K562 (cell line): ENCODE measurements at regions not wholly inside any gene's neighbourhood (a gene's known extent, or its start where the extent isn't known, plus 50 kb on each side); places are given as distances from the start of the nearest gene placed in this dataset.

Experiments
- ATAC-seq: fragments of 200-7000 bp; cut with Tn5 transposase; 3 replicates; pipeline ENCODE4 v1.9.1; 2020; ENCODE audit warnings: moderate library complexity
- BruUV-seq: library from RNA; stranded (reverse); fragments of 400-500 nt; replicated peaks from 2 replicates; lab custom pipeline; 2021; lab: Mats Ljungman, UMichigan
- CTCF ChIA-PET: fragments of 300-600 bp; formaldehyde crosslinking; extraction: SDS; loops from one replicate; lab custom pipeline; 2021; ENCODE audit warnings: low intra/inter-chr PET ratio; lab: Yijun Ruan, JAX
- POLR2A ChIA-PET: fragments of 300-600, 350-650 bp; sonication (Branson Sonifier 250); formaldehyde crosslinking; extraction: SDS; loops from one replicate; lab custom pipeline; 2021; ENCODE audit warnings: antibody characterized with exemption, inconsistent platforms; lab: Yijun Ruan, JAX
- DNase-seq, 4 experiments: peaks; one replicate each; pipeline versions ENCODE4 v3.0.0 to v3.0.0-alpha.2; 2011 to 2018; ENCODE audit warnings: low spot score in 3 of 4, mixed read lengths in 3 of 4; ENCODE audit errors: extremely low read depth in 1 of 4
- FAIRE-seq: peaks from 2 replicates; lab custom pipeline; 2011; peaks lifted over from hg19 to GRCh38; lab: Jason Lieb, UNC
- H2AFZ ChIP-seq: 2 replicates; pipeline ENCODE4 v1.6.0; 2011; ENCODE audit warnings: low read depth, low read length, control low read depth, inconsistent platforms
- H3K27ac ChIP-seq: fragments of 200-600 bp; 3 replicates; pipeline ENCODE4 v1.8.0; 2011; ENCODE audit warnings: low read depth, mild to moderate bottlenecking, control low read depth, inconsistent platforms, low read length, moderate library complexity, mixed read lengths; ENCODE audit errors: extremely low read depth
- H3K27me3 ChIP-seq, 2 experiments: fragments of 300-600 bp in 1 of 2; 2 replicates in 1 of 2; 3 replicates in 1 of 2; pipeline versions ENCODE4 v1.6.0 to v1.8.0; 2011; ENCODE audit warnings: inconsistent platforms in 2 of 2, low read length in 2 of 2, mild to moderate bottlenecking in 1 of 2, mixed read lengths in 1 of 2, moderate library complexity in 1 of 2; ENCODE audit not compliant: control insufficient read depth in 2 of 2, insufficient read depth in 2 of 2
- H3K36me3 ChIP-seq: fragments of 300-600 bp; 3 replicates; pipeline ENCODE4 v1.8.0; 2011; ENCODE audit warnings: mild to moderate bottlenecking, low read length, inconsistent platforms; ENCODE audit not compliant: control insufficient read depth, insufficient read depth
- H3K4me1 ChIP-seq, 2 experiments: fragments of 200-600 bp in 1 of 2; replicated peaks in 1 of 2; 2 replicates in 1 of 2; 3 replicates in 1 of 2; pipeline versions ENCODE4 v1.5.1 to v1.8.0; 2011; ENCODE audit warnings: inconsistent platforms in 2 of 2, low read length in 2 of 2, mild to moderate bottlenecking in 1 of 2, mixed read lengths in 1 of 2, moderate library complexity in 1 of 2; ENCODE audit not compliant: control insufficient read depth in 2 of 2, insufficient read depth in 2 of 2
- H3K4me2 ChIP-seq: 2 replicates; pipeline ENCODE4 v1.6.1; 2011; ENCODE audit warnings: low read length, control low read depth, inconsistent platforms, mixed read lengths; ENCODE audit not compliant: insufficient read depth
- H3K4me3 ChIP-seq: fragments of 200-600 bp; sonication (generic), shearing (Covaris generic); 2 replicates; pipeline ENCODE4 v1.5.1; 2016; ENCODE audit warnings: control low read depth, inconsistent platforms
- H3K79me2 ChIP-seq: fragments of 200-600 bp; 3 replicates; pipeline ENCODE4 v1.8.0; 2011; ENCODE audit warnings: low read length, inconsistent platforms; ENCODE audit not compliant: control insufficient read depth, insufficient read depth
- H3K9ac ChIP-seq, 2 experiments: 2 replicates each; pipeline versions ENCODE4 v1.6.0 to v1.6.1; 2011; ENCODE audit warnings: low read depth in 2 of 2, low read length in 2 of 2, control low read depth in 1 of 2, inconsistent platforms in 1 of 2, mild to moderate bottlenecking in 1 of 2, mixed read lengths in 1 of 2; ENCODE audit not compliant: insufficient read depth in 1 of 2
- H3K9me1 ChIP-seq: one replicate; pipeline ENCODE4 v1.6.0; 2011; ENCODE audit warnings: inconsistent platforms, mild to moderate bottlenecking, low read length, moderate library complexity; ENCODE audit not compliant: control insufficient read depth, insufficient read depth
- H3K9me3 ChIP-seq: replicated peaks from 2 replicates; pipeline ENCODE4 v1.5.1; 2011; ENCODE audit warnings: low read depth, low read length, inconsistent platforms; ENCODE audit not compliant: control insufficient read depth, insufficient read depth
- H4K20me1 ChIP-seq: replicated peaks from 2 replicates; pipeline ENCODE4 v1.6.1; 2011; ENCODE audit warnings: low read length, inconsistent platforms, mixed read lengths; ENCODE audit not compliant: control insufficient read depth, insufficient read depth
- CBFB ChIP-seq: sonication (generic); formaldehyde crosslinking; IDR thresholded peaks from 2 replicates; pipeline ENCODE4 v1.4.0; 2020; ENCODE audit warnings: mild to moderate bottlenecking, missing genetic modification reagents
- CREBBP ChIP-seq: IDR thresholded peaks from one replicate; pipeline ENCODE4 v1.6.1; 2012; ENCODE audit warnings: low read depth, mild to moderate bottlenecking, control low read depth, inconsistent platforms, low read length
- DACH1 ChIP-seq: fragments of 450-650 bp; IDR thresholded peaks from 2 replicates; pipeline ENCODE4 v1.6.1; 2018; ENCODE audit not compliant: partially characterized antibody
- EHMT2 ChIP-seq: fragments of 450-650 bp; IDR thresholded peaks from 2 replicates; pipeline ENCODE4 v1.6.1; 2018; ENCODE audit warnings: antibody characterized with exemption
- ETS1 ChIP-seq: conservative IDR thresholded peaks from 2 replicates; pipeline ENCODE4 v1.6.1; 2011; ENCODE audit warnings: low read depth, mild to moderate bottlenecking, low read length; ENCODE audit not compliant: control insufficient read depth
- GABPB1 ChIP-seq: sonication (generic); formaldehyde crosslinking; IDR thresholded peaks from 2 replicates; pipeline ENCODE4 v1.8.0; 2022; ENCODE audit warnings: mild to moderate bottlenecking, missing genetic modification reagents
- HNRNPUL1 ChIP-seq: fragments of 200-400 bp; formaldehyde crosslinking; IDR thresholded peaks from 2 replicates; pipeline ENCODE4 v1.6.1; 2017; ENCODE audit warnings: low read length
- ILK ChIP-seq: fragments of 450-650 bp; IDR thresholded peaks from 2 replicates; pipeline ENCODE4 v1.6.1; 2016; ENCODE audit warnings: missing genetic modification characterization, low read depth, mild to moderate bottlenecking, missing compliant biosample characterization, moderate library complexity, borderline replicate concordance
- KLF6 ChIP-seq: fragments of 250-450 bp; sonication (Bioruptor Pico); IDR thresholded peaks from 2 replicates; pipeline ENCODE4 v1.4.0; 2020; ENCODE audit warnings: mild to moderate bottlenecking, moderate library complexity, borderline replicate concordance
- LEF1 ChIP-seq: fragments of 450-650 bp; IDR thresholded peaks from 2 replicates; pipeline ENCODE4 v1.6.1; 2016; ENCODE audit warnings: mild to moderate bottlenecking
- MTA3 ChIP-seq: fragments of 450-650 bp; formaldehyde crosslinking; IDR thresholded peaks from 2 replicates; pipeline ENCODE4 v1.6.1; 2017; ENCODE audit warnings: mild to moderate bottlenecking, borderline replicate concordance
- NCOR1 ChIP-seq: fragments of 450-650 bp; IDR thresholded peaks from 2 replicates; pipeline ENCODE4 v1.6.1; 2016; ENCODE audit warnings: mild to moderate bottlenecking, moderate library complexity
- POLR2H ChIP-seq: IDR thresholded peaks from 2 replicates; pipeline ENCODE4 v1.6.1; 2016; ENCODE audit warnings: missing genetic modification characterization, low read depth, mild to moderate bottlenecking, control low read depth, missing compliant biosample characterization, moderate library complexity
- SMARCE1 ChIP-seq: fragments of 450-650 bp; IDR thresholded peaks from 2 replicates; pipeline ENCODE4 v1.7.1; 2016; ENCODE audit warnings: mild to moderate bottlenecking
- ZKSCAN3 ChIP-seq: fragments of 250-450 bp; sonication (Bioruptor Pico); IDR thresholded peaks from 2 replicates; pipeline ENCODE4 v1.4.0; 2020
- ZNF12 ChIP-seq: sonication (generic); formaldehyde crosslinking; IDR thresholded peaks from 2 replicates; pipeline ENCODE4 v1.4.0; 2020; ENCODE audit warnings: mild to moderate bottlenecking, missing genetic modification reagents
- ZNF140 ChIP-seq: fragments of 250-450 bp; sonication (Bioruptor Pico); IDR thresholded peaks from 2 replicates; pipeline ENCODE4 v1.8.0; 2021; ENCODE audit warnings: moderate library complexity, mild to moderate bottlenecking, inconsistent platforms
- ZNF511 ChIP-seq: sonication (generic); formaldehyde crosslinking; IDR thresholded peaks from 2 replicates; pipeline ENCODE4 v1.8.0; 2022; ENCODE audit warnings: mild to moderate bottlenecking, missing genetic modification reagents
- WGBS: fragments of 100-300 bp; shearing (Covaris generic); methylation state at CpG from one replicate; pipeline ENCODE4 v1.1.6; 2016; ENCODE audit warnings: low coverage, mixed read lengths; ENCODE audit not compliant: insufficient coverage; ENCODE audit errors: missing lambda C conversion rate; 5-methylcytosine and 5-hydroxymethylcytosine counted together
- in situ Hi-C: fragments of 300-500 bp; cut with MboI; formaldehyde crosslinking; loops from 4 replicates; pipeline ENCODE4 v1.15.0; 2018; ENCODE audit warnings: inconsistent platforms, mixed read lengths
- intact Hi-C: fragments of 100-400 bp; cut with micrococcal nuclease; formaldehyde crosslinking; loops from 2 replicates; pipeline ENCODE4 v1.14.2; 2022
- TF ChIP-seq, protein P1 (sequence below): fragments of 250-450 bp; sonication (Bioruptor Pico); IDR thresholded peaks from 2 replicates; pipeline ENCODE4 v1.8.0; 2021; ENCODE audit warnings: moderate library complexity, mild to moderate bottlenecking, inconsistent platforms

GRCh38 chr21:16794950-16795349 is 717.9 kb upstream of the CXADR start:
- Histone ChIP-seq H3K36me3 (no peaks in the 10 kb centered on the region), H3K27ac (no peak overlapping the region), H2AFZ (no peak overlapping the region), H3K4me2 (no peak overlapping the region), H3K4me1 (no peaks in the 10 kb centered on the region), H3K9ac (no peak overlapping the region), H3K9me3 (no peaks in the 10 kb centered on the region), H3K9me1 (no peaks in the 10 kb centered on the region), H3K79me2 (no peaks in the 10 kb centered on the region), H3K27me3 (no peaks in the 10 kb centered on the region), H3K4me3 (no peak overlapping the region), H4K20me1 (no peaks in the 10 kb centered on the region)
- no TSS peak for BruUV-seq
- CTCF ChIA-PET, result no interaction called here
- intact Hi-C loops (no loop called here), in situ Hi-C loops (no loop called here)
- POLR2A ChIA-PET, result no interaction called here
- TF ChIP-seq POLR2H (tag) (no peak), ZNF12 (CRISPR knock-in tag) (no peak), ETS1 (no peak), HNRNPUL1 (no peak), CREBBP (no peak), GABPB1 (CRISPR knock-in tag) (no peak), LEF1 (no peak), MTA3 (no peak), DACH1 (no peak), NCOR1 (no peak), ZNF140 (no peak), CBFB (CRISPR knock-in tag) (no peak), ZNF511 (CRISPR knock-in tag) (no peak), SMARCE1 (no peak), ZKSCAN3 (CRISPR knock-in tag) (no peak), KLF6 (no peak), EHMT2 (no peak), ILK (tag) (no peak)
- TF ChIP-seq, protein P1, sequence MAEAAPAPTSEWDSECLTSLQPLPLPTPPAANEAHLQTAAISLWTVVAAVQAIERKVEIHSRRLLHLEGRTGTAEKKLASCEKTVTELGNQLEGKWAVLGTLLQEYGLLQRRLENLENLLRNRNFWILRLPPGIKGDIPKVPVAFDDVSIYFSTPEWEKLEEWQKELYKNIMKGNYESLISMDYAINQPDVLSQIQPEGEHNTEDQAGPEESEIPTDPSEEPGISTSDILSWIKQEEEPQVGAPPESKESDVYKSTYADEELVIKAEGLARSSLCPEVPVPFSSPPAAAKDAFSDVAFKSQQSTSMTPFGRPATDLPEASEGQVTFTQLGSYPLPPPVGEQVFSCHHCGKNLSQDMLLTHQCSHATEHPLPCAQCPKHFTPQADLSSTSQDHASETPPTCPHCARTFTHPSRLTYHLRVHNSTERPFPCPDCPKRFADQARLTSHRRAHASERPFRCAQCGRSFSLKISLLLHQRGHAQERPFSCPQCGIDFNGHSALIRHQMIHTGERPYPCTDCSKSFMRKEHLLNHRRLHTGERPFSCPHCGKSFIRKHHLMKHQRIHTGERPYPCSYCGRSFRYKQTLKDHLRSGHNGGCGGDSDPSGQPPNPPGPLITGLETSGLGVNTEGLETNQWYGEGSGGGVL (CRISPR knock-in tag), result no peak
- 3% methylated on average over 3 of the region's 3 CpGs for WGBS
- no peak for ATAC-seq
- no peak for DNase-seq
- FAIRE-seq, result no peak
